HG02588 (cell line): ENCODE measurements at regions not wholly inside any gene's neighbourhood (a gene's known extent, or its start where the extent isn't known, plus 50 kb on each side); places are given as distances from the start of the nearest gene placed in this dataset.

Experiments used
- ATAC-seq: cut with Tn5 transposase; IDR thresholded peaks from one replicate; pipeline ENCODE4 v1.9.1; 2021; ENCODE audit warnings: mild to moderate bottlenecking, moderate library complexity; ENCODE audit not compliant: unreplicated experiment

GRCh38 chr10:9759596-9759995 is 1258.1 kb upstream of the CELF2 start:
- no peak for ATAC-seq

GRCh38 chr10:9762966-9763656 is 1254.6 kb upstream of the CELF2 start:
- ATAC-seq, result no peak

DNA sequence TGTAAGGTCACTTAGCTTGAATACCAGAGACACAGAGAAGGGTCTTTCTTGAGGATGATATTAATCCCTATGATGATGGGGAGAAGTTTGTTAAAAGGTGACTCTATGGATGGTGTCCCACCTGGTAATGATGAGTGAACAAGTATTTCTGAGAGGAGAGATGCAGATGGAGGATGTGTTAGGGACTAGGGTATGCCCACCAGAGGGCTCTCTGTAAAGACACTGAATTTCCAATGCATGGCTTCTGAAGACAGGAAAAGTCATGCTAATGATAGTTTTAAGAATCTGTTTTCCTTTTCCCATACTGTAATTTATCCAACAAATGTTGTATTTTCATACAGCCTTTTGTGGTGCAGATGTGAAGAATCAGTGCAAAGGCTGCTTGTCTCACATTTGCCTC is 1250.9 kb upstream of the CELF2 start:
- no peak for ATAC-seq

DNA sequence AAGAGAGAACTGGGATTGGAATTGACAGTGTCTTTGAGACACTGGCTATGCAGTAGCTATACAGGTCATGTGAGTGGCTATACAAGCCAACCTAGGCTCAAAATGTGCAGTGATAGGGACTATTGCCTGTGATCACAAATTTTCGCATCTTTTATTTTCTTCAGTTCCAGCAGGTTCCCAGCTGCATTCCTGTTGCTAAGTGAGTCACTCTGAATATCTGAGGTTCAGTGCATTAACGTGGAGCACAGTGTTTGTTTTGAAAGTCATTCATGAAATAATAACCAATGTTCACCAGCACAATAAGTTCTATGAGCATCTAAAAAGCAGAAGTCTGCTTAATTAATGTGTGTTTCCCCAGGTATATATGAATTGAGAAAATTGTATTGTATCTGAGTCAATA is 1236.0 kb upstream of the CELF2 start:
- ATAC-seq, result no peak

DNA sequence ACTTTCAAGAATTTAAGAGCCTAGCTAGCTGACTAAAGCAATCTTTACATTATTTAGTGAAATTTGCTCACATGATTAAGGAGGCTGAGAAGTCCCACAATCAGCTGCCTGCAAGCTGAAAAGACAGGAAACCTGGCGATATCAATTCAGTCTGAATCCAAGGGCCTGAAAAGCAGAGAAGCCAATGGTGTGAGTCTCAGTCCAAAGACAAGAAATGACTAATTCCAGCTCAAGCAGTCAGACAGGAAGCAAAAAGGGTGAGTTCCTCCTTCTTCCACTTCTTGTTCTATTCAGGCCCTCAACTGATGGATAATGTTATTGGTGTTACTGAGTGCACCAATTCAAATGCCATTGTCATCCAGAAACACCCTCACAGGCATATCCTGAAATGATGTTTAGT is 1231.6 kb upstream of the CELF2 start:
- no peak for ATAC-seq

DNA sequence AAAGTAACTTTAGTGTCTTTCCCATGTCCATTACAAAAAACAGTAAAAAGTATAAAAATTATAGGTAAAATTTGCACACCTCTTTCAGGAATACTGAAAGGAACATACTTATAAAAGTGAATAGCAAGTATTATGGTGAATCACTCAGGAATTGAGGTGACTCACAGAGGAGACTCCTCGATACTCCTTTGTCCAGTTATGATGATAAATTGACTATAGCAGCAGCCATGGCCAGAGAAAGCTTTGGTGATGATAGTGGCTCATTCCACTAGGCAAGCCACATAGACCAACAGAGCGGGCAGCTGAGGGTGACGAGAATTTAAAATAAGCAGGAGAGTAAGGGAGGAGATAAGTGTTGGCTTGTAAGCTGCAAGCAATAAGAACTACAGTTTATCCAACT is 1231.1 kb upstream of the CELF2 start:
- ATAC-seq, result no peak

DNA sequence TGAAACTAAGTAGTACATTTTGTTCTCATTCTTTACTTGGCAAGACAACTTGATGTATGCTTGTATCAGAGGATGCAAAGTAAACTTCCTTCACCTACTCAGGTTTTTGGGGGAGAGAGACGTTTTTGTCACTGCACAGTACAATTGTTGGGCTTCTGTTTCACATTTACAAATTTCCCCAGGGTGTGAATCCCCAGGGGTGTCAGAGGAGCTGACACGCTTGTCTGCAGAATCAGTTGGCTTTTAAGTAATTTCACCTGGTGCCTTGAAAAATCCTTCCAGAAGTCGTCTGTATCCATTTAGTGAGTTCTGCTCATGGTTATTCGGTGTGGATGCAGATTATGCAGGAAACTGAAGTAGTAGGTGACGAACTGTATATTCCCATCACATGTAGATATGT is 1227.7 kb upstream of the CELF2 start:
- no peak for ATAC-seq

DNA sequence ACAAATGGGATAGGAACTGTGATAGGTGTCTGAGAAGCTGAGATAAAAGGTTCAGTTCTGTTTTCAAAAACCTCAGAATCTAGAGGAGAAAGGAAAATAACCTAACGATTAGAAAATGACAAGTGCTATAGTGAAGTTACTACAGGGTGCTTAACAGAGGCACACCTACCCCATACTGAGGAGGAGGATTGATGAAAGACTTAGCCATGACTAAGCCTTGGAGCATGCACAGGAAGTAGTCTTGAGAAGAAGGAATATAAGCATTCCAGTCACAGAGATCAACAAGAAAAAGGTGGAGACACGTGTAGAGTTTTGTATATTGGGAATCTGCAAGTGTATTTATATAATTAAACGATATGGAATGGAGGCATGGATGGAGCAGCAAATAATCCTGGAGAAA is 1225.5 kb upstream of the CELF2 start:
- no peak for ATAC-seq

DNA sequence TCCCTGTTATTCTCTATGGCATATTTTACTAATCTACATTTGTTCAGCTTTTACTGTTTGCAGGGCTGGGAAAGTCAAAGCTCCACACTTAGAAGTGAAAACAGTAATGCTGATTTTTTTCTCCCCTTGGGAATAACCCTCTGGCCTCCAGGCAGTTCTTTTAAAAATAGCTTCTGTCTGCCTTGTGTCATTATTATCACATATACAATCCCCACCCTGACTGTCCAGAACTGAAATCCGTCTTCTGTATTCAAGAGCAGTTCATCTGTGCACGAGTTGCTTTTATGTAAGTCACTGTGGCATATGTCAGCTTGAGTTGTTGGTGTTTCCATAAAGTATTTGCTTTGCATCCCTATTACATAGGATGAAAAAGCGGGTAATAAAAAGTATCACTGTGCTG is 1221.1 kb upstream of the CELF2 start:
- no peak for ATAC-seq

GRCh38 chr10:9800011-9800410 is 1217.7 kb upstream of the CELF2 start:
- ATAC-seq, result no peak

GRCh38 chr10:9800571-9800970 is 1217.1 kb upstream of the CELF2 start:
- no peak for ATAC-seq

DNA sequence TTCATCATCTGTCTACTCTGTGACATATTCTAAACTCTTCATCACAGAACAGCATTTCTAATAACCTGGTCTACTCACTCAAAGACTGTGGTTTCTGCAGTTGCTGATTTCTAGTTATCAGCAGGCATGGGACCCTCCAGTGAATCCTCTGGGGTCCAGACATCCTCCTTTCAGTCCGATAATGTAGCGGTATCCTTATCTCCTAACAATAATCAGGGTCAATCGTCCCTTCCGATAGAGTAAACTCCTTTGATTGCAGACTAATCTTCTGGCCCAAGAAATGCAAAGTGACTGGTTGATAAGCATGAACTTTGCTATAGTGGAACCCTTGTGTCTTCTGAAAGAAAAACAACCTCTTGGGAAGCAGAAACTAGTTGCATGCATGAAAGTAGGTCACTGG is 1209.8 kb upstream of the CELF2 start:
- ATAC-seq, result no peak

- no peak for ATAC-seq
Observed at GRCh38 chr10:9811601-9812000, 1206.1 kb upstream of the CELF2 start.

- no peak for ATAC-seq
Observed at GRCh38 chr10:9814285-9814864, 1203.3 kb upstream of the CELF2 start.

DNA sequence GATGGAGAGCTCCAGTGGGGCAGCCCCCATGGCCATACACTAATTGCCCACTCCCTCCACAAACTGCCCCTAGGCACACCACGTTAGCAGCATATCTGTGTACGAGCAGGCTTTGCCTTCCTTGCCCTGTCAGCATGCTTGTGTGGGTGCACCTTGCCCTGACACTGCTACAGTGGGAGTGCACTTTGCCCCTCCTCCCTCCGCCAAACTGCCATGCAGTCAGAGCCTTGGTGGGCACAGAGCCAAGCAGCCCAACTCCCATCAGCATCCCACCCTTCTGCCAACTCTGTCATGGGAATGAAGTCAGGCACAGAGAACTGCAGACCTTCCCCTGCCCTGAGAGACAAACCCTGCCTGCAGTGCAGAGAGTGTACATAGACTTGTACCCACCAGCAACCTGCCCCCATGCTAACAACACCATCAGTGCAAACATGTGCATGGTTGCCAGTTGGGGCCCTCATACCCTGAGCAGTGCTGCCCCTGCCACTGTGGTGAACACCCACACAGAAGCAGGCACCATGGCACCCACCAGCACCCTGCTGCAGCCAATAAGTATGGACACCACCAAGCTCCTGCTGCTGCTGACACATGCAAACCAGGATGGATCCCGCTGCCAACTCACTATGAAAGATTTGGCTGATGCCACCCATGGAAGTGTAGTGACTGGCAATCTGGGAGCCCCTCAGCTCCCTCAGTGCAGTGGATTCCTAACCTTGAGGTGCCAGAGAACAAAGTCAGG is 1197.7 kb upstream of the CELF2 start:
- ATAC-seq, result no peak

GRCh38 chr10:9823268-9823930 is 1194.3 kb upstream of the CELF2 start:
- no peak for ATAC-seq

DNA sequence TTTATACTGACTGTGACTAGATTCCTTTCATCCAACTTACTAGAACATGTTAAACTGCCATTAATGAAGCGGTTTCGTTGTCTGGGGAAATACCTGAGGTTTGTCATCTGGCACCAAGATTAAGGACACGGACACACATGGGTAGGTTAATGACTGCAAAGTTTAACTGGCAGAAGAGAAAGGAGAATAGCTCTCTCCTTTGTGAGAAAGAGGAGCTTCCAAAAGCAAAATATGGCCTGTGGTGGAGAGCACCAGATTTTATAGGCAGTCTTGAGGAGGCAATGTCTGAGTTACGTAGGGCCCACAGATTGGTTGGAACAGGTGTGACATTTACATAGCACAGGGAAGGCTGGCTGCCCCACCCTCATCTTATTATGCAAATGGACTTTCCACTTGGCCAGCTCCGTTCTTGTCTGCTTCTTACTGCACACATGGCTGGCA is 1193.0 kb upstream of the CELF2 start:
- ATAC-seq, result no peak

DNA sequence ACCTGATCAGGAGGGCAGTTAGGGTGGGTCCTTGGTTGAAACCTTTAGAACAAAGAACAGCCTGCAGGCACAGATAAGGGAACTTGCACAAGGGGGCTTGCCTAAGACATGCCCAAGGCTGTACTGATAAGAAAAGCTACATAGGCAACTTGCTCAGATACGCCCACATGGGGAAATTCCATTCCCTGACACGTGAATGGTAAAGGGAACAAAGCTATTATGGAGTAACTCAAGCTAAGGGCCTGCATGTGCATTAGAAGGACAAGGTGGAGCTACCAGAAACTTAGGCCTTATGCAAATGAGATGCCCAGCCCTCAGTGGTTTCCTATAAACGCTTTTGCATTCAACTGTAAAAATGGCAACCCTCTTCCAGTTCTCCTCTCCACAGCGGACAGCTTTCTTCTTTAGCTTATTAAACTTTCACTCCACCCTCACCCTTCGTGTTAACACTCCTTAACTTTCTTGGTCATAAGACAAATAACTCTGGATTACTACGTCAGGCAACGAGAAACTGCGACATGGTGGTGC is 1192.1 kb upstream of the CELF2 start:
- no peak for ATAC-seq

- ATAC-seq, result no peak
Observed at GRCh38 chr10:9828110-9828509, 1189.6 kb upstream of the CELF2 start.

DNA sequence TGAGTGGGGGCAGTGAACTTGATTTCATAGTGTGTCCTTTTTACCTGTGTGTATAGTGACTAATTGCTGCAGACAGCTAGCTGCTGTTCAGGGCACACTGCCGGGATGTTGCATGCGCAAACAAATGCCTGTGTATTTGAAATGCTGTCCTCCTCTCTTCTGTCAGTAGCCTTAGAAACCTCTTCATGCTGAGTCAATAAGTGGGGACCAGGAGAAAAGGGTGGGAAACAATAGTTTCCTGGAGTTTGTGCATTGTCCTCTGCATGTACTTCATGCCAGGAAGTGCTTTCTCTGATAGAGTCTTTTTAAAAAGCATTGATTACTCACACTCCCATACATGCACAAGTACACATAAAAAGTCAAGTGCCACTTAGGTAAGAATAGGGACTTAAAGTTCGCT is 1183.7 kb upstream of the CELF2 start:
- ATAC-seq, result no peak

GRCh38 chr10:9834434-9834833 is 1183.2 kb upstream of the CELF2 start:
- no peak for ATAC-seq

- no peak for ATAC-seq
Observed at GRCh38 chr10:9845075-9845474, 1172.6 kb upstream of the CELF2 start.
